GM12872 (cell line): ENCODE measurements at regions not wholly inside any gene's neighbourhood (a gene's known extent, or its start where the extent isn't known, plus 50 kb on each side); places are given as distances from the start of the nearest gene placed in this dataset.

Experiments used
- CTCF ChIP-seq: IDR thresholded peaks from 3 replicates; pipeline ENCODE4 v1.5.1; 2011; ENCODE audit warnings: low read depth, mild to moderate bottlenecking, low read length, moderate library complexity; ENCODE audit not compliant: insufficient read depth

GRCh38 chr13:67725999-67726398 is 495.9 kb upstream of the PCDH9 start:
- no peak for TF ChIP-seq CTCF

DNA sequence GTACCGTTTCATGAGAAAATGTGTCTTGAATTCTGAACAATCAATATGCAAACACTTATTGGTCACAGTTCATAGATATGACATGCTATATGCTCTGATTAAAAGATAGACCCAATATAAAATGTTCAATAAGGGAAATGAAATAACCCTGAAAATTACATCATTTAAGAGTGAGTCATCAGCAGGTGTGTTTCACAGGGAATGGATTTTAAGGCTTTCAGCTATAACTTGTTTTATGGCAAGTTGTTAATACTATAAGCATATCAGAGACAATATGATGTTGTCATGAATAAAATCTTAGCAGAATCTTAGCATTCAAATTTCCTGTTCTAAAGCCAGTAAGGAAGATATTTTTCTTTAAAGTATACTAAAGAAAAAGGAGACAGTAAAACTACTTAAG is 483.4 kb upstream of the PCDH9 start:
- no peak for TF ChIP-seq CTCF

- no peak for TF ChIP-seq CTCF
Observed at GRCh38 chr13:67696775-67697174, 466.6 kb upstream of the PCDH9 start.

DNA sequence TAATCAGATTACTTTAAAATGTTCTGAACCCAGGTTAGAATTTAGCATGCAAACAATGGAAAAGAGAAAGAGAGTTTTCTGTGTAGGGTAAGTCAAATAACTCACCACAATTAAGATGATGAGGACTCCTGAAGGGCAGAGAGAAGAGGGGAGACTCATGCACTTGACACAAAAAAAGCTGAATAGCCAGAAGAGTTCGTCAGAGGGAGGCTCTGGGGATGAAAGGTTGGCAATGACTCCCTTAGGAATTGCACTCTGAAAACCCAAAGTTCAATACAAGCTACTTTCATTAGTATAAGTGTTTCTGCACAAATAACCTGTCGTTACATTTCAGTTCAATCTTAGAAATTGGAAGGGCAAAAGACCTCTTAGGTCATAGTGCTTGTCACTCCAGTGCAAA is 434.4 kb upstream of the PCDH9 start:
- no peak for TF ChIP-seq CTCF

GRCh38 chr13:67662997-67663396 is 432.9 kb upstream of the PCDH9 start:
- no peak for TF ChIP-seq CTCF

DNA sequence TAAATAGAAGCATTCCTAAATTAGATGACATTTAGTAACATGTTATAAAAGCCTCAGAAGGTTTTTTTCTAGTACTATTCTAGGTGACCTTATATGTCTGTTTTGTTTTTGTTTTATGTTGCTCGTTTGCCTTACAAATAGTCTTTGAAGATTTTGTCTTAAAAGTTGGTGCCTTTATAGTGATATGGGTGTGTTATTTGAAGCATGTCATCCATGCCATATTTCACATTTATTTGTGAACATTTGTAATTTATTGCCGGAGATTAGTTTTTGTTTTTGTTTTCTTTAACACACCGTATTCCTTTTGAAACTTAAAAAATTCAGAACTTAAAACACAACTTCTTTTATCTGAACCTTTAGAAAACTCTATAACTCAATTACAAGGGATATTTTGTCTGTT is 422.8 kb upstream of the PCDH9 start:
- TF ChIP-seq CTCF = no peak

DNA sequence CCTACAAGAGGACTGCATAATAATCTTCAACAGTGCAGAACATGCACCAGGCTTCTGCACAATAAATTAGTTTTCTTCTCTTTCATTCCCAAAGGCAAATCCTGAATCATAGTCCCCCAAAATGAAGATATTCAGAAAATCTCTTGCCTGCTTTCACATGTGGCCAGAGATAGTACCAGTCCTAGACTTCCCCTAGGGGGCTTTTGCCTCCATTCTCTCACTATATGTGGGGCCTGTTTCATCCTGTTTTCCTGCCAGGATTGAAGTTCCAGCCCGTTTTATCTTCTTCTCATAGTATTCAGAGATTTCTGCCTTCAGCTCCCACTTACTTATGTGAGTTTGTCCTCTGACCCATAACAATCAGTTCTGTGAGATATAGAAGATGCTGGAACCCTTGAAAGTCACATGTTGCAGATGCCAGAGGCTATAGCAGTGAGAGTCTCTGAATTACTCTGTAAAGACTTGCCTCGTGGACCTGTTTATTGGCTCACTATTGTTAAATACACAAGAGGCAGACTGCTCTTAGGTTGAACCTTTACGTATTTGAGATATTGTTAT is 421.9 kb upstream of the PCDH9 start:
- no peak for TF ChIP-seq CTCF
